ENCODE measurements at regions not wholly inside any gene's neighbourhood (a gene's known extent, or its start where the extent isn't known, plus 50 kb on each side); places are given as distances from the start of the nearest gene placed in this dataset.

DNA sequence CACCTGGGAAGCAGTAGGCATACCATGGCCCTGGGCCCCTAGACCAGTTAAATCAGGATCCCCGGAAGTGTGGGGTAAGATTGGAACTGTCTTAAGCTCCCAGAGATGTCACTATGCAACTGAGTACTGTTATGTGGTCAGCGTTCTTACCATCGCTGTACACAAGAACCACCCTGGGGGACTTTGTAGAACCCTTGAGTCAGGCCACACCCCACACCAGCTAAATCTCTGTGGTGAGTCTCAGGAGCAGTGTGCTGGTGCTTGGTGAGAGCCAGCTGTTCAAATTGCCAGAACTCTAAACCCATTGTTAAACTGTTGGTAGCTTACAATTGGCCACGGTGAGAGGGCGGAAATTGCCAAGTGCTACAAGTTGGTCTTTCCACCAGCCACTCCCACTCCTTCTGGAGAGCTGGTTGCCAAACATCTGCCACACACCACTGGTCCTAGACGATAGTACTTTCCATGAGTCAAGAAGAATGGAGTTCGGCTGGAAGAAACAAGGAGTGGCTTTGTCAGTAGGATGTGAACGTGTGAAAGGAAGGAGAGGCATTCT is 80.5 kb upstream of the SYNDIG1 start:
- no peak for TF ChIP-seq CTCF (IDR thresholded peaks at IDR 0.05; ENCODE audit: insufficient read depth, low read depth, low read length)
- TF ChIP-seq EZH2 (IDR thresholded peaks at IDR 0.05; ENCODE audit: insufficient read depth, low read length): no peak
